ENCODE measurements at regions not wholly inside any gene's neighbourhood (a gene's known extent, or its start where the extent isn't known, plus 50 kb on each side); places are given as distances from the start of the nearest gene placed in this dataset.
"Not testable (repeated sequence)": the region's sequence is repeated elsewhere in the genome, so short reads cannot be mapped to it uniquely, and the experiment has no call there.

- Histone ChIP-seq H3K4me3 (no peak overlapping the region), H3K9me3 (no peaks in the 10 kb centered on the region), H3K27me3 (replicated peaks in 1 of 7) (no peaks in the 10 kb centered on the region), H3K36me3 (no peaks in the 10 kb centered on the region), H3K27ac (peak overlapping the region in 6 of 8 donors; percentile 10 to 66 (median 34)), H3K4me1 (peaks cover 0 to 39% (median 17%) of the 10 kb centered on the region in 6 donors)
- TF ChIP-seq CTCF (IDR thresholded peaks at IDR 0.05 in 8 of 11, conservative IDR thresholded peaks at IDR 0.05 in 3 of 11): no peak
- no peak for TF ChIP-seq POLR2AphosphoS5 (IDR thresholded peaks at IDR 0.05)
- TF ChIP-seq POLR2A (IDR thresholded peaks at IDR 0.05): no peak
- intact Hi-C loops (cut with DNase I; ENCODE audit: low total_unique reads): no loop called here
- DNase-seq: no peak
- WGBS, 5 donors: 48 to 79% (median 55%) methylated on average over 7 of the region's 7 CpGs
Observed at GRCh38 chr14:58747181-58747580, 109.4 kb downstream of the DACT1 start.

GRCh38 chr14:58748251-58748650, 110.5 kb downstream of the DACT1 start:
- 82 to 94% (median 88%) methylated on average over 8 of the region's 8 CpGs for WGBS, 5 donors
- H3K4me3 ChIP-seq; intact Hi-C loops (cut with DNase I; ENCODE audit: low total_unique reads); H3K27me3 ChIP-seq (replicated peaks in 1 of 7); H3K36me3 ChIP-seq; DNase-seq; H3K9me3 ChIP-seq: not testable (repeated sequence)
- Histone ChIP-seq H3K4me1 (peaks cover 0 to 50% (median 21%) of the 10 kb centered on the region in 6 donors), H3K27ac (peak overlapping the region in 4 of 8 donors; percentile 7 to 52 (median 20))

- Histone ChIP-seq H3K9me3 (no peaks in the 10 kb centered on the region), H3K4me3 (peak overlapping the region in 1 of 8 donors; percentile 19), H3K27me3 (replicated peaks in 1 of 7) (no peaks in the 10 kb centered on the region), H3K27ac (peak overlapping the region in 4 of 8 donors; percentile 31 to 52 (median 46)), H3K36me3 (no peaks in the 10 kb centered on the region), H3K4me1 (peaks cover 0 to 59% (median 23%) of the 10 kb centered on the region in 6 donors)
- no peak for DNase-seq
- TF ChIP-seq CTCF (IDR thresholded peaks at IDR 0.05 in 8 of 11, conservative IDR thresholded peaks at IDR 0.05 in 3 of 11) (no peak), POLR2AphosphoS5 (IDR thresholded peaks at IDR 0.05) (peak in 1 of 3 donors; percentile 44), POLR2A (IDR thresholded peaks at IDR 0.05) (no peak)
- 13 to 28% (median 16%) methylated on average over 5 of the region's 5 CpGs for WGBS, 5 donors
- intact Hi-C loops (cut with DNase I; ENCODE audit: low total_unique reads): no loop called here
Observed at GRCh38 chr14:58749066-58749669, 111.4 kb downstream of the DACT1 start.

GRCh38 chr14:58750321-58751269, 112.8 kb downstream of the DACT1 start:
- no peak overlapping the region for H3K27ac ChIP-seq
- 45 to 86% (median 81%) methylated on average over 3 to 9 of the region's 9 CpGs for WGBS, 5 donors
- TF ChIP-seq POLR2A (IDR thresholded peaks at IDR 0.05) (no peak), CTCF (IDR thresholded peaks at IDR 0.05 in 8 of 11, conservative IDR thresholded peaks at IDR 0.05 in 3 of 11) (no peak), POLR2AphosphoS5 (IDR thresholded peaks at IDR 0.05) (no peak)

More at GRCh38 chr14:58750321-58751269, 112.8 kb downstream of the DACT1 start:
- Histone ChIP-seq H3K9me3 (no peaks in the 10 kb centered on the region), H3K36me3 (no peaks in the 10 kb centered on the region), H3K4me1 (peaks cover 0 to 59% (median 23%) of the 10 kb centered on the region in 6 donors), H3K4me3 (no peak overlapping the region), H3K27me3 (replicated peaks in 1 of 7) (no peaks in the 10 kb centered on the region)
- intact Hi-C loops (cut with DNase I; ENCODE audit: low total_unique reads): no loop called here
- DNase-seq: no peak
